Body of pancreas (tissue), 4 donors: ENCODE measurements at regions not wholly inside any gene's neighbourhood (a gene's known extent, or its start where the extent isn't known, plus 50 kb on each side); places are given as distances from the start of the nearest gene placed in this dataset.
A peak's percentile ranks its signal among the peaks of the same experiment; 100 is the strongest.

Source experiments
- ATAC-seq: fragments of 150-250 bp; one replicate; pipeline ENCODE4 v1.9.1; 2016
- DNase-seq, 4 donors: peaks; one replicate each; pipeline ENCODE4 v3.0.0-alpha.2; 2019
- H3K27ac ChIP-seq, 4 donors: fragments of 200-600 bp; sonication (generic); 1 replicate in 3 of 4; 2 replicates in 1 of 4; pipeline versions ENCODE4 v1.5.1 to v1.6.1; 2016 to 2019; ENCODE audit warnings: mild to moderate bottlenecking in 1 of 4, mixed read lengths in 1 of 4, moderate library complexity in 1 of 4
- H3K27me3 ChIP-seq, 2 donors: fragments of 200-600 bp; sonication (generic); one replicate each; pipeline ENCODE4 v1.6.0; 2016; ENCODE audit warnings: mild to moderate bottlenecking in 1 of 2
- H3K36me3 ChIP-seq, 2 donors: fragments of 200-600 bp; sonication (generic); replicated peaks in 1 of 2; 2 replicates each; pipeline ENCODE4 v1.5.1; 2016; ENCODE audit warnings: low read depth in 2 of 2; ENCODE audit not compliant: insufficient read depth in 1 of 2
- H3K4me1 ChIP-seq: fragments of 200-600 bp; sonication (generic); one replicate; pipeline ENCODE4 v1.6.0; 2016
- H3K4me3 ChIP-seq, 2 donors: fragments of 200-600 bp; sonication (generic); 1 replicate in 1 of 2; 2 replicates in 1 of 2; pipeline ENCODE4 v1.5.1; 2016 to 2019
- H3K9me3 ChIP-seq, 3 donors: fragments of 200-600 bp; sonication (generic); 1 replicate in 2 of 3; 2 replicates in 1 of 3; pipeline ENCODE4 v1.5.1; 2016
- POLR2A ChIP-seq, 3 donors: fragments of 450-650 bp; IDR thresholded peaks; one replicate each; pipeline ENCODE4 v1.6.1; 2016; ENCODE audit warnings: antibody characterized with exemption in 3 of 3, mild to moderate bottlenecking in 2 of 3
- WGBS, 2 donors: methylation state at CpG; one replicate each; pipeline ENCODE4 v1.1.5; 2017; 5-methylcytosine and 5-hydroxymethylcytosine counted together
- intact Hi-C: fragments of 100-400 bp; cut with DNase I; formaldehyde crosslinking; loops from one replicate; pipeline ENCODE4 v1.15.1; 2023
- TF ChIP-seq, protein P1 (sequence below), 7 experiments: fragments of 450-650 bp in 4 of 7; fragments of 200-600 bp in 3 of 7; sonication (generic) in 3 of 7; IDR thresholded peaks; one replicate each; pipeline ENCODE4 v1.5.1; 2016 to 2019; ENCODE audit warnings: antibody characterized with exemption in 7 of 7

DNA sequence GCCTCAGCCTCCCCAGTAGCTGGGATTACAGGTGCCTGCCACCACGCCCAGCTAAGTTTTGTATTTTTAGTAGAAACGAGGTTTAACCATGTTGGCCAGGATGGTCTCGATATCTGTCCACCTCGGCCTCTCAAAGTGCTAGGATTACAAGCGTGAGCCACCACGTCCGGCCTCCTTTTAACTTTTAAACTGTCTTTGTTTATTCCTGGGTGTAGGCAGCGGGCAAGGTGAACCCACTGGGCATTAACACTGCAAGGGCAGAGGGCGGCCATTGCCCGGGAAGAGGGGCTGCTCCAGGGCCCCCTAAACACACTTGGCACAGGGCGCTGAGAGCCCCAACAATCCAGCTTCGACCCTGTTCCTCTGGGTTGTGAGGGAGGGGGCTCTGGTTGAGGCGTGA, 693.6 kb downstream of the BRD1 start:
- intact Hi-C loops = no loop called here
- WGBS, 2 donors = 67 to 76% methylated on average over 10 to 13 of the region's 13 CpGs
- no peak for ATAC-seq

DNA sequence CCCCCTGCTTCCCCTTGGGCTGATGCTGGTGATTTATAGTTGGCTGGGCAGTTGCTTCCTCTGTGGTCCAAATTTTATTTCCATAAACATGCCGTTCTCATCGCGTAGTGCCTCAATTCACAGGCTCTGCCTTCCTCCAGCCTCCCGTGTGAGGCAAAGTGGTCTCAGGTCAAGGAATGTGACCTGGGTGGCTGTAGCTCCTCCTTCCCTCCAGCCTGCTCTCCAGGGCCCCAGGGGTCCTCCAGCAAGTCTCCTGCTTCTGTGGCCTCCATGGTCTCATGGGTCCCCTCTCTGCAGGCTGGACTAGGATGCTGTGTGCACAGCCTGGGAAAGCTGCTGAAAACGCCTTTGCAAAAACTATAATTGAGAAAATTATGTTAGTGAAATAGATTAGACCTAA, 694.1 kb downstream of the BRD1 start:
- no peak overlapping the region for H3K4me3 ChIP-seq
- no peaks in the 10 kb centered on the region for H3K9me3 ChIP-seq
- no peaks in the 10 kb centered on the region for H3K27me3 ChIP-seq
- intact Hi-C loops = no loop called here
- WGBS, 2 donors = 37 to 62% methylated on average over 5 of the region's 5 CpGs
- ATAC-seq (no peak), DNase-seq (no peak)
- H3K27ac ChIP-seq = no peak overlapping the region
- no peaks in the 10 kb centered on the region for H3K36me3 ChIP-seq
- H3K4me1 ChIP-seq = no peaks in the 10 kb centered on the region
- no peak for TF ChIP-seq POLR2A (IDR thresholded peaks at IDR 0.05)

More for the DNA sequence above, 693.6 kb downstream of the BRD1 start:
- no peak for TF ChIP-seq POLR2A (IDR thresholded peaks at IDR 0.05)
- H3K4me3 ChIP-seq = no peak overlapping the region
- no peak overlapping the region for H3K27ac ChIP-seq
- H3K36me3 ChIP-seq = no peaks in the 10 kb centered on the region
- no peak for DNase-seq
- no peaks in the 10 kb centered on the region for H3K27me3 ChIP-seq
- H3K9me3 ChIP-seq = no peaks in the 10 kb centered on the region
- no peaks in the 10 kb centered on the region for H3K4me1 ChIP-seq

DNA sequence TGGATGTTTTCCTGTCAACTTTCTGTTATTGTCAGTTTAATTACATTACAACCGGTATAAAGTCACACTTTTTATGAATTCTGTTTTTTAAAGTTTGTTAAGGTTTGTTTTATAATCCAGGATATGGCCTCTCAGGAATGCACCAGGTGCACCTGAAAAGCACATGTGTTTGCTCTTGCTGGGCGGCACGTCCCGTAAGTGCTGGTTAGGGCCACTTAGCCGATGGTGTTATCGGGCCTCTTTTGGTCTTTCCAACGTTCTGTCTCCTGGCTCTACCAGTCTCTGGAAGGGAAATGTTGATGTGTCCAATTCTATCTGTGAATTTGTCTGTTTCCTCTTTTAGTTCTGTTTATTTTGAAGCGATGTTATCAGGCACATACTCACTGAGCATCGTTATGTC, 695.7 kb downstream of the BRD1 start:
- intact Hi-C loops = no loop called here
- H3K4me3 ChIP-seq = no peak overlapping the region
- H3K27me3 ChIP-seq = no peaks in the 10 kb centered on the region
- 35 to 40% methylated on average over 9 of the region's 9 CpGs for WGBS, 2 donors
- no peaks in the 10 kb centered on the region for H3K9me3 ChIP-seq
- no peak for TF ChIP-seq POLR2A (IDR thresholded peaks at IDR 0.05)
- TF ChIP-seq, protein P1, sequence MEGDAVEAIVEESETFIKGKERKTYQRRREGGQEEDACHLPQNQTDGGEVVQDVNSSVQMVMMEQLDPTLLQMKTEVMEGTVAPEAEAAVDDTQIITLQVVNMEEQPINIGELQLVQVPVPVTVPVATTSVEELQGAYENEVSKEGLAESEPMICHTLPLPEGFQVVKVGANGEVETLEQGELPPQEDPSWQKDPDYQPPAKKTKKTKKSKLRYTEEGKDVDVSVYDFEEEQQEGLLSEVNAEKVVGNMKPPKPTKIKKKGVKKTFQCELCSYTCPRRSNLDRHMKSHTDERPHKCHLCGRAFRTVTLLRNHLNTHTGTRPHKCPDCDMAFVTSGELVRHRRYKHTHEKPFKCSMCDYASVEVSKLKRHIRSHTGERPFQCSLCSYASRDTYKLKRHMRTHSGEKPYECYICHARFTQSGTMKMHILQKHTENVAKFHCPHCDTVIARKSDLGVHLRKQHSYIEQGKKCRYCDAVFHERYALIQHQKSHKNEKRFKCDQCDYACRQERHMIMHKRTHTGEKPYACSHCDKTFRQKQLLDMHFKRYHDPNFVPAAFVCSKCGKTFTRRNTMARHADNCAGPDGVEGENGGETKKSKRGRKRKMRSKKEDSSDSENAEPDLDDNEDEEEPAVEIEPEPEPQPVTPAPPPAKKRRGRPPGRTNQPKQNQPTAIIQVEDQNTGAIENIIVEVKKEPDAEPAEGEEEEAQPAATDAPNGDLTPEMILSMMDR (IDR thresholded peaks at IDR 0.05) = no peak
- no peaks in the 10 kb centered on the region for H3K36me3 ChIP-seq
- H3K27ac ChIP-seq = no peak overlapping the region
- ATAC-seq (no peak), DNase-seq (no peak)
- H3K4me1 ChIP-seq = no peaks in the 10 kb centered on the region

DNA sequence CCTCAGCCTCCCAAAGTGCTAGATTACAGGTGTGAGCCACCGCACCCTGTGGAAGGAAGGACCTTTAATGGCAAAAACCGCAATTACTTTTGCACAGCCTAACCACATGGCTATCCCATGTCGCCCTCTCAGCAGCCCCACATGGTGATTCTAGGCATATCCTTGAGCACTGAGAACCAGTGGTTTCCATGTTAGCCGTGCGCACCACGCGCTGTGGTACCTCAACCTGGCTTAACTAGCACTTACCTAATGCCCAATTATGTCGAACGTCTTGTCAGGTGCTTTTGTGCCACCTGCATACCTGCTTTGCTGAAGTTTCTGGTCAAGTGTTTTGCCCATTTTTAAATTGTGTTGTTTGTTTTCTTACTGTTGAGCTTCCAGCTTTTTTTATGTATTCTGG, 697.9 kb downstream of the BRD1 start:
- Histone ChIP-seq H3K36me3 (no peaks in the 10 kb centered on the region), H3K9me3 (no peaks in the 10 kb centered on the region), H3K27ac (no peak overlapping the region), H3K4me1 (peaks cover 6% of the 10 kb centered on the region), H3K4me3 (no peak overlapping the region), H3K27me3 (no peaks in the 10 kb centered on the region)
- ATAC-seq (no peak), DNase-seq (no peak)
- intact Hi-C loops = no loop called here
- TF ChIP-seq, protein P1 (IDR thresholded peaks at IDR 0.05) = no peak
- no peak for TF ChIP-seq POLR2A (IDR thresholded peaks at IDR 0.05)
- 89 to 97% methylated on average over 9 of the region's 9 CpGs for WGBS, 2 donors

DNA sequence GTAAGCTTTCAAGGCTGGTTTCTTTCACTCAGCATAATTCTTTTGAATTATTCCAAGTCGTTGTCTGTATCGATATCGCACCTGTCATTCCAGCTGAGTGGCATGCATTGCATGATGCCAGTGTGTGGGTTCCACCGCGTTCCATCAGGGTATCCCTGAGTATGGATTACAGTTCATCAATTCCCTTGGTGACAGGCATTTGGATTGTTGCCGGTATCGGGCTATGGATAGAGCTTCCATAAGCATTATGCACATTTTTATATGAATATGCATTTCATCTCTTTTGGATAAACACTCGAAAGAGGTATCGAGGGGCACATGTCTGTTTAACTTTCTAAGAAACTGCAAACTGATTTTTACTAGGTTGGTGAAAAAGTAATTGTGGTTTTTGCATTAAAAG, 698.8 kb downstream of the BRD1 start:
- no peak for DNase-seq
- H3K27ac ChIP-seq = no peak overlapping the region
- no peak for ATAC-seq
- no peak overlapping the region for H3K4me3 ChIP-seq
- H3K4me1 ChIP-seq = peaks cover 10% of the 10 kb centered on the region
- TF ChIP-seq POLR2A (IDR thresholded peaks at IDR 0.05) = no peak
- TF ChIP-seq, protein P1 (IDR thresholded peaks at IDR 0.05) = no peak
- H3K27me3 ChIP-seq = no peaks in the 10 kb centered on the region
- intact Hi-C loops = no loop called here
- WGBS, 2 donors = 89 to 90% methylated on average over 9 of the region's 9 CpGs
- H3K36me3 ChIP-seq = no peaks in the 10 kb centered on the region
- no peaks in the 10 kb centered on the region for H3K9me3 ChIP-seq

DNA sequence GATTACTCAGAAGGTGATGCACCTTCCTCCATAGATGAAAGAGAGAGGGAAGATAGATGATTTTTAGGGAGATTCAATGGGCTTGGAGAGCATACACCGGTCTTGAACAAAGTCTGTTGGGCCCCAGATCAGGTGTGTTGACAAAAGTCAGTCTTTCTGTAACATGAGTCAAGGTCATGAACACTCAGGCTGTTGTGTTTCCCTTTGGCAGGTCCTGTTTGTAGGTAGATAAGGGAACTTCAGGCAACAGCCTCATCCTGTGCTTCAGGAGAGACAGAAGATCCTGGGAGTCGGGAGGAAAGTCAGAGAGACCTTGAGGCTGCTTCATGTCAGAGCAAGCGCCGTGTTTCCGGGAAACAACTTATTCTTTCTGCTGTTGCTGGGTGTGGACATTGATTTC, 703.1 kb downstream of the BRD1 start:
- Histone ChIP-seq H3K4me1 (peaks cover 10% of the 10 kb centered on the region), H3K27ac (no peak overlapping the region), H3K9me3 (no peaks in the 10 kb centered on the region), H3K4me3 (no peak overlapping the region), H3K27me3 (no peaks in the 10 kb centered on the region), H3K36me3 (no peaks in the 10 kb centered on the region)
- intact Hi-C loops = no loop called here
- ATAC-seq (no peak), DNase-seq (peak in 2 of 4 donors; percentile 28 to 37)
- WGBS, 2 donors = 19 to 24% methylated on average over 5 of the region's 5 CpGs
- TF ChIP-seq, protein P1 (IDR thresholded peaks at IDR 0.05) = no peak
- no peak for TF ChIP-seq POLR2A (IDR thresholded peaks at IDR 0.05)
